ENCODE measurements at regions not wholly inside any gene's neighbourhood (a gene's known extent, or its start where the extent isn't known, plus 50 kb on each side); places are given as distances from the start of the nearest gene placed in this dataset.

DNA sequence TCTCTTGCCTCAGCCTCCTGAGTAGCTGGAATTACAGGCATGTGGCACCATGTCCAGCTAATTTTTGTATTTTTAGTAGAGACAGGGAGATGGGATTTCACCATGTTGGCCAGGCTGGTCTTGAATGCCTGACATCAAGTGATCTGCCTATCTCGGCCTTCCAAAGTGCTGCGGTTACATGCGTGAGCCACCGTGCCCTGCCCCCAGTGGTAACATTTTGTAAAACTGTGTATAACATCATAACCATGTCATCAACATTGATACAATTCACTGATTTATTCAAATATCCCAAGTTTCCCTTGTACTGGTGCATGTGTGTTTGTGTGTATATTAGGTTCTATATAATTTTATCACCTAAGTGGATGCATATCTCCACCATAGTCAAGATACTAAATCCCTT is 70.0 kb downstream of the PDCL3 start:
- no peak for DNase-seq (ENCODE audit: low spot score)
- TF ChIP-seq, protein P1, sequence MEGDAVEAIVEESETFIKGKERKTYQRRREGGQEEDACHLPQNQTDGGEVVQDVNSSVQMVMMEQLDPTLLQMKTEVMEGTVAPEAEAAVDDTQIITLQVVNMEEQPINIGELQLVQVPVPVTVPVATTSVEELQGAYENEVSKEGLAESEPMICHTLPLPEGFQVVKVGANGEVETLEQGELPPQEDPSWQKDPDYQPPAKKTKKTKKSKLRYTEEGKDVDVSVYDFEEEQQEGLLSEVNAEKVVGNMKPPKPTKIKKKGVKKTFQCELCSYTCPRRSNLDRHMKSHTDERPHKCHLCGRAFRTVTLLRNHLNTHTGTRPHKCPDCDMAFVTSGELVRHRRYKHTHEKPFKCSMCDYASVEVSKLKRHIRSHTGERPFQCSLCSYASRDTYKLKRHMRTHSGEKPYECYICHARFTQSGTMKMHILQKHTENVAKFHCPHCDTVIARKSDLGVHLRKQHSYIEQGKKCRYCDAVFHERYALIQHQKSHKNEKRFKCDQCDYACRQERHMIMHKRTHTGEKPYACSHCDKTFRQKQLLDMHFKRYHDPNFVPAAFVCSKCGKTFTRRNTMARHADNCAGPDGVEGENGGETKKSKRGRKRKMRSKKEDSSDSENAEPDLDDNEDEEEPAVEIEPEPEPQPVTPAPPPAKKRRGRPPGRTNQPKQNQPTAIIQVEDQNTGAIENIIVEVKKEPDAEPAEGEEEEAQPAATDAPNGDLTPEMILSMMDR (IDR thresholded peaks at IDR 0.05) = no peak
- Histone ChIP-seq H3K9me3 (no peaks in the 10 kb centered on the region), H3K36me3 (no peaks in the 10 kb centered on the region), H3K4me1 (no peaks in the 10 kb centered on the region), H3K27me3 (no peaks in the 10 kb centered on the region), H3K27ac (no peak overlapping the region), H3K4me3 (no peak overlapping the region)

DNA sequence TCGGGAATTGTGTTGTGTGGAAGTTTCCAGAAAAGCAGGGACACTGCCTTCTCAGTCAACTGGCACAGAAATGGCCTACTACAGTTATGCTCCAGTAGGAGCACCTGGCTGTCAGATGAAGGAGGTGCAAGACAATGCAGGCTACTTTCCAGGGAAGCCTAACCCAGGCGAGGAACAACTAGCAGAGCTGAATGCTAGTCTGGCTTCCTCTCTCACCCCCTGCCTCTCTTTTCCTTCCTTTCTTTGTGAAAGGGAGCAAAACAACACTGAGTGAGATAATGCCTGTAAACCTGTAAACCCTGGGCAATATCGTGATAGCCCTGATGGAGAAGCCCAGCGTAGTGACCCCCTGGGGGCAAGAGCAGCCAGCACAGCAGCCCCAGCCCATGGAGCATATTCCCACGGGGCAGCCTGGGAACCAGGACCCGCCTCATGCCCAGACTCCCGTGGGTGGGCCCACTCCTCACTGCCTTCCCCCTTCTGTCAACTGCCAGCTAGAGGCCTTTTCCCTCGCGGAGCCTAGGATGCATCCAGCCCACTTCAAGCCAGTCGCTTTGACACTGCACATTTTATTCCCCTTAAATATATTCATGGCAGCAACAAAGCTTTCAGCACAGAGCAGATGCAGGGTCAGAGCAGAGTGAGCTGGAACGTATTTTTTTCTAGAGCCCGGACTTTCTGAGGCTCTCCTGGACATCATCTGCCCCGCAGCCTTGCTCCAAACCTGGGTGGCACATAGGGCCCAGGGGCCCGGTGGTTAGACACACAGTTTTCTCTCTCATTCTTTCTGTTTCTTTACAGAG is 77.0 kb downstream of the PDCL3 start:
- H3K27me3 ChIP-seq = no peaks in the 10 kb centered on the region
- H3K9me3 ChIP-seq = no peaks in the 10 kb centered on the region
- H3K4me3 ChIP-seq = no peak overlapping the region
- H3K36me3 ChIP-seq = no peaks in the 10 kb centered on the region
- no peaks in the 10 kb centered on the region for H3K4me1 ChIP-seq
- TF ChIP-seq, protein P1 (IDR thresholded peaks at IDR 0.05) = no peak
- no peak for DNase-seq (ENCODE audit: low spot score)
- no peak overlapping the region for H3K27ac ChIP-seq

DNA sequence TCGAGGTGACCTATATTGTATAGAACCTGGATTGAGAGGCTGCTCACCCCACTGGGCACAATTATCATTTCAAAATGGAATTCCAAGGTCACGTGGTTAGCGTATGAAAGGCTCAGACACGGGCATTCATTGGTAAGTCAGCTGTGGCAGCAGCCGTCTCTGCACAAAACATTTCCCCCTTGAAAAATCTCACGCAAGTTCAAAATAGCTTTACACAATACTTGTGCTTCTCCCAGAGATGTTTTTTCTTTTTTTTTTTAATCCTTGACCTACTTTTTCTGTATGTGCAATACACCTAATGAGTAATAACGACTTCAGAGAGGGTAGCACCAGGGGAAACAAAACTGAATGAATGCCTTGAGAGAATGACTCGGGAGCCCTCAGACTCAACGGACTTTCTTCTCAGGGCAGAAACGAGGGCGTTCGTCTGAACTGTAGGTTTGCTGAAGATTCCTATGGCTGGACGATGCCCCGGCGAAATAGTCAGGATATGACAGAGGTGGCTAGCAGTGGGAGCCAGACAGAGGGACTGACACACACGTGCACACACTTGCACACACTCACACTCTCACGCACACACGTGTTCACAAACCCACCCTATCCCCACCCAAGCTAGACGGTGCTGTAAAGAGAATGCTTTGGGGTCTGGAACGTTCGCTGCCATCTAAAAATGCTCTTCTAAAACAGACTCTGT is 77.8 kb downstream of the PDCL3 start:
- Histone ChIP-seq H3K4me3 (no peak overlapping the region), H3K27ac (no peak overlapping the region), H3K27me3 (no peaks in the 10 kb centered on the region), H3K36me3 (no peaks in the 10 kb centered on the region), H3K9me3 (no peaks in the 10 kb centered on the region), H3K4me1 (no peaks in the 10 kb centered on the region)
- TF ChIP-seq, protein P1 (IDR thresholded peaks at IDR 0.05) = no peak
- DNase-seq (ENCODE audit: low spot score) = no peak

DNA sequence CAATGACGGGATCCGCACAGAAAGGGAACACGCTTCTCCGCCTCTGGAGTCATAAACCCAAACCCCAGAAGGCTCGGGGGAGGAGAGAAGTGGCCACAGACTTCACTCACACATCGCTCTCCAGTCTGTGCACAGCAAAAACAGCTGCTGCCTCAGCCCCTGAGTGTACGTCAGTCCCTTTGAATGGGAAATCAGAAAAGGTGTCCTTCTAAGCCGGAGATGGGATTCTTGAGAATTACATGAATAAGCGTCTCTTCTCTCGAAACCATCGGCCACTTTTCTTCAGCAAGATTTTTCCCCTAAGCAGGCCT is 78.3 kb downstream of the PDCL3 start:
- no peak for DNase-seq (ENCODE audit: low spot score)
- TF ChIP-seq, protein P1 (IDR thresholded peaks at IDR 0.05) = no peak
- Histone ChIP-seq H3K4me3 (no peak overlapping the region), H3K9me3 (no peaks in the 10 kb centered on the region), H3K36me3 (no peaks in the 10 kb centered on the region), H3K27me3 (no peaks in the 10 kb centered on the region), H3K4me1 (no peaks in the 10 kb centered on the region), H3K27ac (no peak overlapping the region)

GRCh38 chr2:100642425-100642824 is 79.6 kb downstream of the PDCL3 start:
- no peak for DNase-seq (ENCODE audit: low spot score)
- no peaks in the 10 kb centered on the region for H3K36me3 ChIP-seq
- no peaks in the 10 kb centered on the region for H3K9me3 ChIP-seq
- H3K4me1 ChIP-seq = no peaks in the 10 kb centered on the region
- H3K4me3 ChIP-seq = no peak overlapping the region
- no peak overlapping the region for H3K27ac ChIP-seq
- no peaks in the 10 kb centered on the region for H3K27me3 ChIP-seq
- TF ChIP-seq, protein P1 (IDR thresholded peaks at IDR 0.05) = no peak

Data from right atrium auricular region (tissue), 2 donors.